GM12872 (cell line): ENCODE measurements at regions not wholly inside any gene's neighbourhood (a gene's known extent, or its start where the extent isn't known, plus 50 kb on each side); places are given as distances from the start of the nearest gene placed in this dataset.

Experiments used
- CTCF ChIP-seq: IDR thresholded peaks from 3 replicates; pipeline ENCODE4 v1.5.1; 2011; ENCODE audit warnings: low read depth, mild to moderate bottlenecking, low read length, moderate library complexity; ENCODE audit not compliant: insufficient read depth

GRCh38 chrX:131675596-131676194, 131.8 kb downstream of the OR13H1 start:
- TF ChIP-seq CTCF: peak; percentile 62

DNA sequence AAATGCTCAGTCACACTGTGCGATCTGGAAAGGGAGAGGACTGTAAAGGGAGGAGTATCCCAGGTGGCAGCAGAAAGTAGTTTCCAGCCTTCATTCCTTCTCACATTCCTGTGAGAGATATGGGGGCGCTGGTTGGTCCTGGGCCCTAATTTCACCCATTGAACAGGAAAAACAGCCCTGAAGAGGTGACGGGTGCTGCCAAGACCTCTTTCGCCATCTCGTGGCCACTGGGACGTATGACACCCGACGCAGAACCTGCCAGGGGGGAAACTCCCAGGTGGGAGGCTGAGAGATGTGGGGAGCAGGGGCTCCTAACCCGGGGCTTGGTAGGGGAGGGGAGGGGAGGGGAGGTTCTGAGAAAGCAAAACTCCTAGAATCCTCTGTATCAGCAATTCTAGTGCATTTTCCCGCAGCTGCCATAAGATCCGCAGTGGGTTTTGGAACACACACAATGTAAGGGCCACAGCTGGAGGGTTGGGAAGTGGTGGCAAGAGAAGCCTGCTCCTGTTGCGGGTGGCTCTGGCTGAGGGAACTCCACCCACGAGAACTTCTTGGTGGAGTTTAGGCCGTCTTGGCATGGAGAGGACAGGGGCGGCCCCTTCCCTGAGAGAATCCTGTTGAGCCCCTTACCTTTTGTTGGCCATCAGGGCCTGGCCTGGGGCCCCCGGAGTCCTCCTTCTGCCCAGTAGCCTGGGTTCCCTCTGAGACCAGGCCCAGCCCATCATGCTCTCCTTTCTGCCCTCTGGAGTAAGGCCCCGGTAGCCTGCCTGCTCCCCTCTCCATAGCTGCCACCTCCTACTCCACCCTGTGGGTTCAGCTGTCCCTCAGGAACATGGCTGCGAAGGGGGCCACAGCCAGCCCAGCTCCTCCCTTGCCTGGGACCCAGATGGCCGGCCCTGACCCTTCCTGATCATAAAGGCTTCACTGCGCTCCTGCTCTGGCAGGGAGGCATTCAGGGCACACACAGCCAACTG, 134.1 kb downstream of the OR13H1 start:
- peak; percentile 73 for TF ChIP-seq CTCF

- TF ChIP-seq CTCF: no peak
These were observed 149.5 kb downstream of the OR13H1 start for GRCh38 chrX:131693359-131693758.

DNA sequence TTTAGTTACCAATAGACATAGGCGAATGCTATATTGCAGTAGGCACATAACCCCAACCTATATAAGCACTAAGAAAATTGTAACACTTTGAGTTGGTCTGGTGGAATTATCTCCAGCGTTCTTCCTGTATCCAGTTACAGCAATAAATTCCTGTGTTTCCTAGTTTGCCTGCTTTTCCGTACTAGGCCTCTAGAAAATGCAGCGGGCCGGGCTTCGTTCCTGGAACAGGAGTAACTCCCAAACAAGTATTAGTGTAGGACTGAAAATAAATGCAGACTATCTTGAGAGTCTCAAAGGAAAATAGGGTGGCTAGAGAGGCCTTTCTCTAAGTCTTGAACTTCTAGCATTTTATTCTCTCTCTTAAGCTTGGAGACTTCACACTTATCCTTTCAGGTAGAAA, 159.8 kb downstream of the OR13H1 start:
- TF ChIP-seq CTCF: no peak

GRCh38 chrX:131704136-131704695, 160.3 kb downstream of the OR13H1 start:
- no peak for TF ChIP-seq CTCF

- no peak for TF ChIP-seq CTCF
These were observed 165.7 kb downstream of the OR13H1 start for GRCh38 chrX:131709553-131709952.

- no peak for TF ChIP-seq CTCF
These were observed 167.6 kb downstream of the OR13H1 start for GRCh38 chrX:131711478-131711867.
